ENCODE measurements at regions not wholly inside any gene's neighbourhood (a gene's known extent, or its start where the extent isn't known, plus 50 kb on each side); places are given as distances from the start of the nearest gene placed in this dataset.

DNA sequence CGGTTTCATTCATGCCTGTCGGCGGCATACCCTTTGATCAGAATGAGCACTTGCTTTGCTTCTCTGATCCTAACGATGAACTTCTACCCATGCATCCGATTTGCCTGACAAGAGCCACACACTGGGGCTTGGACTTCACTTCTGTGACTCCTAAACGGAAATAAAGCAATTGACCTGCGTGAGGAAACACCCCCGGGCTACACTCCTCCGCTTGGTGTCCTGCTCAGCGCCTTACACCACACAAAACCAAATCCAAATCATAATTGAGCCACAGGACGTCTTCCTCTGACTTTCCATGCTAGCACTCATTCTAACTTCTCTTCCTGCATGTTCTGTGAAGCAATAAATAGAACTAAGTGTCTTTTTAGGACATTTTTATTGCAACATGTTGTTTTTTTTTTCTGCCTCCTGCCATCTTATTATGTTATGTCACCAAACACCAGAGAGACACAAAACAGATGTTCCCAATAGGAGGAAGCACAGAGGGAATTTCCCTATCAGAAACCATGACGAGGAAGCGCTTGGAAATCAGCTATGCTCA is 110.8 kb upstream of the FAM9B start:
- Histone ChIP-seq H3K36me3 (ENCODE audit: control insufficient read depth, insufficient read depth, low read length) (no peaks in the 10 kb centered on the region), H3K4me2 (ENCODE audit: low read depth, low read length) (no peak overlapping the region), H4K8ac (ENCODE audit: low read depth in 2 of 2, low read length in 2 of 2) (no peak overlapping the region), H2AK5ac (ENCODE audit: low read depth, low read length) (no peak overlapping the region), H3K9ac (ENCODE audit: low read depth, low read length) (no peak overlapping the region), H3K27me3 (ENCODE audit: control insufficient read depth, insufficient read depth, low read length) (no peaks in the 10 kb centered on the region), H4K5ac (ENCODE audit: low read depth, low read length) (no peak overlapping the region), H3K14ac (replicated peaks; ENCODE audit: low read depth, low read length) (no peak overlapping the region), H3K27ac (ENCODE audit: insufficient read depth, low read length) (no peak overlapping the region), H3K79me1 (ENCODE audit: low read depth in 1 of 2, low read length in 2 of 2) (no peaks in the 10 kb centered on the region), H2BK120ac (ENCODE audit: low read depth, low read length) (no peak overlapping the region; the same call in 1 of the 2 replicates), H3K4me3 (ENCODE audit: insufficient read depth, low read depth, low read length) (no peak overlapping the region), H3K4ac (ENCODE audit: low read depth, low read length) (no peak overlapping the region), H2AFZ (replicated peaks; ENCODE audit: low read length, poor library complexity) (no peak overlapping the region), H2BK20ac (ENCODE audit: low read depth, low read length) (no peak overlapping the region), H3K56ac (ENCODE audit: extremely low read depth, insufficient read depth, low read length) (no peak overlapping the region), H3K23ac (ENCODE audit: low read depth, low read length) (no peak overlapping the region), H3K9me3 (ENCODE audit: control insufficient read depth, insufficient read depth, low read length) (no peaks in the 10 kb centered on the region), H2BK15ac (ENCODE audit: low read depth, low read length) (no peak overlapping the region; the same call in 2 of the 3 replicates), H3K9me1 (ENCODE audit: insufficient read depth, low read length) (0 out of 2 replicates have a peak, but pooled peaks cover 2% of the 10 kb centered on the region), H2BK5ac (ENCODE audit: low read depth, low read length, poor library complexity, severe bottlenecking) (no peak overlapping the region), H4K20me1 (ENCODE audit: insufficient read depth, low read length) (no peaks in the 10 kb centered on the region), H2AK9ac (replicated peaks; ENCODE audit: low read depth, low read length, poor library complexity) (no peak overlapping the region), H4K91ac (ENCODE audit: insufficient read depth, low read depth, low read length) (no peak overlapping the region), H3K4me1 (ENCODE audit: control insufficient read depth, insufficient read depth, low read length) (peaks cover 13% of the 10 kb centered on the region), H3K18ac (ENCODE audit: low read depth, low read length) (no peak overlapping the region)
- intact Hi-C loops (cut with micrococcal nuclease) = loop anchor here (5.0 kb wide), 1 partner anchor 172 kb away; no protein-coding TSS in a partner anchor
- no TSS peak for BruUV-seq (replicated peaks)
- DNase-seq (no peak), ATAC-seq (ENCODE audit: low read depth) (no peak)
- 74% methylated on average over 5 of the region's 13 CpGs; no CpG with 5 or more reads in 1 of the 2 experiments for WGBS, 2 experiments (ENCODE audit: extremely low coverage in 2 of 2, insufficient read length in 1 of 2)
- TF ChIP-seq BHLHE40 (IDR thresholded peaks at IDR 0.05; ENCODE audit: low read depth, low read length) = no peak
- no peak for TF ChIP-seq POLR2A (IDR thresholded peaks at IDR 0.05; ENCODE audit: low read depth, low read length)
- TF ChIP-seq, protein P1, sequence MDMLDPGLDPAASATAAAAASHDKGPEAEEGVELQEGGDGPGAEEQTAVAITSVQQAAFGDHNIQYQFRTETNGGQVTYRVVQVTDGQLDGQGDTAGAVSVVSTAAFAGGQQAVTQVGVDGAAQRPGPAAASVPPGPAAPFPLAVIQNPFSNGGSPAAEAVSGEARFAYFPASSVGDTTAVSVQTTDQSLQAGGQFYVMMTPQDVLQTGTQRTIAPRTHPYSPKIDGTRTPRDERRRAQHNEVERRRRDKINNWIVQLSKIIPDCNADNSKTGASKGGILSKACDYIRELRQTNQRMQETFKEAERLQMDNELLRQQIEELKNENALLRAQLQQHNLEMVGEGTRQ (IDR thresholded peaks at IDR 0.05; ENCODE audit: low read depth, low read length) = no peak
- no peak for TF ChIP-seq RCOR1 (IDR thresholded peaks at IDR 0.05; ENCODE audit: insufficient replicate concordance, low read length)
- TF ChIP-seq MAFK (IDR thresholded peaks at IDR 0.05; ENCODE audit: low read depth, low read length) = no peak
- TF ChIP-seq CHD1 (IDR thresholded peaks at IDR 0.05; ENCODE audit: low read depth, low read length) = no peak
- no peak for TF ChIP-seq MAZ (IDR thresholded peaks at IDR 0.05; ENCODE audit: borderline replicate concordance, low read depth, low read length)
- TF ChIP-seq FOS (IDR thresholded peaks at IDR 0.05; ENCODE audit: low read depth, low read length) = no peak
- no peak for TF ChIP-seq CEBPB (IDR thresholded peaks at IDR 0.05; ENCODE audit: low read depth, low read length)
- TF ChIP-seq, protein P2, sequence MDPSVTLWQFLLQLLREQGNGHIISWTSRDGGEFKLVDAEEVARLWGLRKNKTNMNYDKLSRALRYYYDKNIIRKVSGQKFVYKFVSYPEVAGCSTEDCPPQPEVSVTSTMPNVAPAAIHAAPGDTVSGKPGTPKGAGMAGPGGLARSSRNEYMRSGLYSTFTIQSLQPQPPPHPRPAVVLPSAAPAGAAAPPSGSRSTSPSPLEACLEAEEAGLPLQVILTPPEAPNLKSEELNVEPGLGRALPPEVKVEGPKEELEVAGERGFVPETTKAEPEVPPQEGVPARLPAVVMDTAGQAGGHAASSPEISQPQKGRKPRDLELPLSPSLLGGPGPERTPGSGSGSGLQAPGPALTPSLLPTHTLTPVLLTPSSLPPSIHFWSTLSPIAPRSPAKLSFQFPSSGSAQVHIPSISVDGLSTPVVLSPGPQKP (IDR thresholded peaks at IDR 0.05; ENCODE audit: borderline replicate concordance, low read depth, low read length) = no peak
- no peak for TF ChIP-seq NFE2L2 (IDR thresholded peaks at IDR 0.05; ENCODE audit: low read depth, low read length)
- no peak for TF ChIP-seq RAD21 (IDR thresholded peaks at IDR 0.05; ENCODE audit: low read length)
- no peak for TF ChIP-seq MXI1 (IDR thresholded peaks at IDR 0.05; ENCODE audit: borderline replicate concordance, low read depth, low read length)
- TF ChIP-seq, protein P3, sequence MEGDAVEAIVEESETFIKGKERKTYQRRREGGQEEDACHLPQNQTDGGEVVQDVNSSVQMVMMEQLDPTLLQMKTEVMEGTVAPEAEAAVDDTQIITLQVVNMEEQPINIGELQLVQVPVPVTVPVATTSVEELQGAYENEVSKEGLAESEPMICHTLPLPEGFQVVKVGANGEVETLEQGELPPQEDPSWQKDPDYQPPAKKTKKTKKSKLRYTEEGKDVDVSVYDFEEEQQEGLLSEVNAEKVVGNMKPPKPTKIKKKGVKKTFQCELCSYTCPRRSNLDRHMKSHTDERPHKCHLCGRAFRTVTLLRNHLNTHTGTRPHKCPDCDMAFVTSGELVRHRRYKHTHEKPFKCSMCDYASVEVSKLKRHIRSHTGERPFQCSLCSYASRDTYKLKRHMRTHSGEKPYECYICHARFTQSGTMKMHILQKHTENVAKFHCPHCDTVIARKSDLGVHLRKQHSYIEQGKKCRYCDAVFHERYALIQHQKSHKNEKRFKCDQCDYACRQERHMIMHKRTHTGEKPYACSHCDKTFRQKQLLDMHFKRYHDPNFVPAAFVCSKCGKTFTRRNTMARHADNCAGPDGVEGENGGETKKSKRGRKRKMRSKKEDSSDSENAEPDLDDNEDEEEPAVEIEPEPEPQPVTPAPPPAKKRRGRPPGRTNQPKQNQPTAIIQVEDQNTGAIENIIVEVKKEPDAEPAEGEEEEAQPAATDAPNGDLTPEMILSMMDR (conservative IDR thresholded peaks at IDR 0.05; ENCODE audit: low read depth, low read length) = no peak
- TF ChIP-seq RFX5 (IDR thresholded peaks at IDR 0.05; ENCODE audit: low read depth, low read length) = no peak
- no peak for TF ChIP-seq SMC3 (IDR thresholded peaks at IDR 0.05; ENCODE audit: low read depth, low read length)
- CTCF ChIA-PET = interaction anchor here (0.6 kb wide), 1 partner anchor 567 kb away, joined by 3 read pairs; no protein-coding TSS in a partner anchor
- in situ Hi-C loops (cut with MboI; ENCODE audit: low sequenced_read_pairs) = no loop called here
- dilution Hi-C loops (cut with HindIII; ENCODE audit: low sequenced_read_pairs, unreplicated experiment) = no loop called here
- POLR2A ChIA-PET (ENCODE audit: unreplicated experiment) = no interaction called here

Data from IMR-90 (cell line).